HUES64 (cell line): ENCODE measurements at regions not wholly inside any gene's neighbourhood (a gene's known extent, or its start where the extent isn't known, plus 50 kb on each side); places are given as distances from the start of the nearest gene placed in this dataset.
A peak's percentile ranks its signal among the peaks of the same experiment; 100 is the strongest.
"Not testable (repeated sequence)": the region's sequence is repeated elsewhere in the genome, so short reads cannot be mapped to it uniquely, and the experiment has no call there.

ENCODE experiments used
- H3K27ac ChIP-seq: 2 replicates; pipeline ENCODE4 v1.7.0; 2013; ENCODE audit warnings: low read depth, low read length, inconsistent platforms
- H3K27me3 ChIP-seq: 2 replicates; pipeline ENCODE4 v1.6.1; 2013; ENCODE audit warnings: mild to moderate bottlenecking, low read length; ENCODE audit not compliant: insufficient read depth
- H3K36me3 ChIP-seq: 2 replicates; pipeline ENCODE4 v1.6.1; 2013; ENCODE audit warnings: mild to moderate bottlenecking, low read length; ENCODE audit not compliant: insufficient read depth
- H3K4me1 ChIP-seq: 2 replicates; pipeline ENCODE4 v1.6.1; 2013; ENCODE audit warnings: mild to moderate bottlenecking, low read length, moderate library complexity; ENCODE audit not compliant: insufficient read depth
- H3K4me3 ChIP-seq: 2 replicates; pipeline ENCODE4 v1.5.1; 2013; ENCODE audit warnings: mild to moderate bottlenecking, low read length, moderate library complexity
- H3K9ac ChIP-seq: 2 replicates; pipeline ENCODE4 v1.6.1; 2013; ENCODE audit warnings: mild to moderate bottlenecking, low read depth, low read length
- H3K9me3 ChIP-seq: 2 replicates; pipeline ENCODE4 v1.6.1; 2013; ENCODE audit warnings: low read depth, low read length; ENCODE audit not compliant: insufficient read depth
- WGBS: fragments of 150-250, 120-280 bp; methylation state at CpG from one replicate; pipeline ENCODE4 v1.1.7; 2013; ENCODE audit warnings: missing lambda C conversion rate; 5-methylcytosine and 5-hydroxymethylcytosine counted together

- no peak overlapping the region for H3K27ac ChIP-seq
- H3K27me3 ChIP-seq: no peaks in the 10 kb centered on the region
- H3K9ac ChIP-seq: no peak overlapping the region
- no peaks in the 10 kb centered on the region for H3K36me3 ChIP-seq
- H3K4me1 ChIP-seq: peaks cover 14% of the 10 kb centered on the region; the same call in 1 of the 2 replicates
- H3K4me3 ChIP-seq: no peak overlapping the region
- peaks cover under 1% of the 10 kb centered on the region; the same call in 1 of the 2 replicates for H3K9me3 ChIP-seq
- WGBS: 96% methylated on average over 4 of the region's 4 CpGs
Measured at GRCh38 chrX:102784550-102784949, 64.0 kb downstream of the GPRASP3 start.

GRCh38 chrX:102787283-102787682 is 66.7 kb downstream of the GPRASP3 start:
- Histone ChIP-seq H3K27ac (peak overlapping the region; percentile 84; the same call in 1 of the 2 replicates), H3K9ac (no peak overlapping the region), H3K9me3 (peaks cover 16% of the 10 kb centered on the region; the same call in 1 of the 2 replicates), H3K27me3 (no peaks in the 10 kb centered on the region), H3K4me1 (peaks cover 14% of the 10 kb centered on the region; the same call in 1 of the 2 replicates), H3K36me3 (peaks cover 3% of the 10 kb centered on the region; the same call in 1 of the 2 replicates), H3K4me3 (no peak overlapping the region)
- 31% methylated on average over 1 of the region's 1 CpG for WGBS

DNA sequence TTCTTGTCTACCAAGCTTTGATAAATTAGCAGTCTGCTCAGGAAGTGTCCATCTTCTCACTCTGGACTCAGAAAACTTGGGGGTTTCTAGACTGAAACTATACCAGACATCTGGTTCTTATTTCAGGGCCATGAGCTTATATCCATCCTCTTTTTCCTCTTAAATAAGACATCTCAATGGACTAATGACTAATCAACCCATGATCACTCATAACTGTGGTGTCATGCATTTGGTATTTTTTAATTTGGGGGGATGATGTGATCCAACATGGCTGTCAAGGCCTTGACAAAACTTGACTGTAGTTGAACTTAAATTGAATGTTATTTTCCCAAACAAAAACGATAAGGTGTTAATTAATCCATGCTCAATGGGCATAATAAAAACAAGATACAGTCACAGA is 87.8 kb downstream of the GPRASP3 start:
- Histone ChIP-seq H3K9ac (no peak overlapping the region), H3K27me3 (no peaks in the 10 kb centered on the region), H3K27ac (no peak overlapping the region), H3K4me1 (no peaks in the 10 kb centered on the region), H3K9me3 (no peaks in the 10 kb centered on the region), H3K4me3 (no peak overlapping the region), H3K36me3 (no peaks in the 10 kb centered on the region)
- WGBS: no CpG with 5 or more reads among the region's 1 CpG

DNA sequence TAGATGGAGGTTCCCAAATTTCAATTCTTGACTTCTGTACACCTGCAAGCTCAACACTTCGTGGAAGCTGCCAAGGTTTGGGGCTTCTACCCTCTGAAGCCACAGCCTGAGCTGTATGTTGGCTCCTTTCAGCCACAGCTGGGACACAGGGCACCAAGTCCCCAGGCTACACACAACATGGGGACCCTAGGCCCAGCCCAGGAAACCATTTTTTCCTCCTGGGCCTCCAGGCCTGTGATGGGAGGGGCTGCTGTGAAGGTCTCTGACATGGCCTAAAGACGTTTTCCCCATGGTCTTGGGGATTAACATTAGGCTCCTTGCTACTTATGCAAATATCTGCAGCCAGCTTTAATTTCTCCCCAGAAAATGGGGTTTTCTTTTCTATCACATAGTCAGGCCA is 97.7 kb downstream of the GPRASP3 start:
- H3K27me3 ChIP-seq, H3K4me3 ChIP-seq, H3K9me3 ChIP-seq, H3K4me1 ChIP-seq, H3K27ac ChIP-seq, H3K9ac ChIP-seq, H3K36me3 ChIP-seq: not testable (repeated sequence)
- WGBS: 93% methylated on average over 2 of the region's 2 CpGs

DNA sequence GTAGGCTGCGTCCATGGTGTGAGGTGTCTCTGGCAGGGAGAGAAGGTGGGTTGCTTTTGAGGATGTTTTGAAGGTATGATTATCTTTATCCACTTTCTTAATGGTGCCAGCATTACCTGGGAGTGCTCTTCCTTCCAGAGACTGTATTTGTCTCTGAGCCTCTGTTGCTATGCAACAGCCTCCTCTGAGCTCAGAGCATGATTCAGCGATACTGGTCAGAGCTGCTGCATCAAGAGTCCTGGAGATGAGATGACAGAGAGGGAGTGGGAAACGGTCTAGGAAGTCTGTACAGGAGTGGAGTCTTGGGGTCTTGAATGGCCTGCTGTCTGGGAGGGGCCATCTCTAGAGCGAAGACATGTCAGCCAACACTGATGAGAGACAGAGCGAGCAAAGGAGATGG is 104.4 kb upstream of the RAB40AL start:
- 89% methylated on average over 5 of the region's 5 CpGs for WGBS
- Histone ChIP-seq H3K27me3 (no peaks in the 10 kb centered on the region), H3K9me3 (no peaks in the 10 kb centered on the region), H3K9ac (no peak overlapping the region), H3K4me3 (no peak overlapping the region), H3K36me3 (peaks cover 10% of the 10 kb centered on the region; the same call in 1 of the 2 replicates), H3K4me1 (peaks cover 3% of the 10 kb centered on the region; the same call in 1 of the 2 replicates), H3K27ac (no peak overlapping the region)

DNA sequence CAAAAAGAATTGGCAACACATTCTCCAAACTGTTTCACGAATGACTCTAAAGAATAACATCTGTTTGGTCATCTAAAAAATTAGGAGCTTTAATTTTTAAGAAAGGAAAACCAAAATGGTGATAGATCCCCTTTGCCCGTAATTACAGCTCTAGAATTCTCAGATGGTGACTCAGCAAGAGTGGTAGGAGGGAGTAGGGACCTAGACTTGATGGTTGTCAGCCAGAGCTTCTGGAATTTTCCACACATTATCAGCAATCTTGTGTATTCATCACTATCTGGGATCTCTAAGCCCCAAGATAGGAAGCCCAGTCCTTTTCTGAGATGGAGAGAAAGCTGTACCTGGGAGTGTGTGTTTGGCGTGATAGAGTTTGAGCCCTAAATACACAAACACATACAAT is 103.9 kb upstream of the RAB40AL start:
- H3K36me3 ChIP-seq: peaks cover 10% of the 10 kb centered on the region; the same call in 1 of the 2 replicates
- H3K9ac ChIP-seq: no peak overlapping the region
- no peaks in the 10 kb centered on the region for H3K9me3 ChIP-seq
- whole genome bisulfite sequencing: 82% methylated on average over 1 of the region's 3 CpGs
- no peaks in the 10 kb centered on the region for H3K27me3 ChIP-seq
- peaks cover 3% of the 10 kb centered on the region; the same call in 1 of the 2 replicates for H3K4me1 ChIP-seq
- no peak overlapping the region for H3K27ac ChIP-seq
- no peak overlapping the region for H3K4me3 ChIP-seq

GRCh38 chrX:102835504-102836146 is 101.4 kb upstream of the RAB40AL start:
- Histone ChIP-seq H3K4me1 (peaks cover 3% of the 10 kb centered on the region; the same call in 1 of the 2 replicates), H3K36me3 (peaks cover 17% of the 10 kb centered on the region; the same call in 1 of the 2 replicates), H3K9ac (no peak overlapping the region), H3K27ac (no peak overlapping the region), H3K4me3 (no peak overlapping the region), H3K9me3 (no peaks in the 10 kb centered on the region), H3K27me3 (no peaks in the 10 kb centered on the region)
- 65% methylated on average over 5 of the region's 5 CpGs for WGBS

DNA sequence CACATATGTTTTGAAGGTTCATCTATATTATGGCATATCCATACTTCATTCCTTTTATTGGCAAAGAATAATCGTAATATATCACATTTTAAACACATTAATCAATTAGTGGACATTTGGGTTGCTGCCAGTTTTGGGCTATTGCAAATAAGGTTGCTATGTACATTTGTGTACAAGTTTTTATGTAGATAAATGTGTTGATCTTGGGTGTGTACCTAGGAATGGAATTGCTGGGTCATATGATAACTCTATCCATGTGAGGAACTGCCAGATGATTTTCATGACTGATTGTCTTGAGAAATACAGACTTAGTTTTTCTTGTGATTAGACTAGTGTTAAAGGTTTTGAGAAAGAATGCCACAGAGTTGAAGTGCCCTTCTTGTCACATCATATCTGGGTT is 99.2 kb upstream of the RAB40AL start:
- no peaks in the 10 kb centered on the region for H3K9me3 ChIP-seq
- no peaks in the 10 kb centered on the region for H3K27me3 ChIP-seq
- no CpG with 5 or more reads among the region's 1 CpG for WGBS
- H3K9ac ChIP-seq: no peak overlapping the region
- peaks cover 2% of the 10 kb centered on the region; the same call in 1 of the 2 replicates for H3K4me1 ChIP-seq
- no peak overlapping the region for H3K4me3 ChIP-seq
- H3K36me3 ChIP-seq: peaks cover 28% of the 10 kb centered on the region; the same call in 1 of the 2 replicates
- no peak overlapping the region for H3K27ac ChIP-seq

DNA sequence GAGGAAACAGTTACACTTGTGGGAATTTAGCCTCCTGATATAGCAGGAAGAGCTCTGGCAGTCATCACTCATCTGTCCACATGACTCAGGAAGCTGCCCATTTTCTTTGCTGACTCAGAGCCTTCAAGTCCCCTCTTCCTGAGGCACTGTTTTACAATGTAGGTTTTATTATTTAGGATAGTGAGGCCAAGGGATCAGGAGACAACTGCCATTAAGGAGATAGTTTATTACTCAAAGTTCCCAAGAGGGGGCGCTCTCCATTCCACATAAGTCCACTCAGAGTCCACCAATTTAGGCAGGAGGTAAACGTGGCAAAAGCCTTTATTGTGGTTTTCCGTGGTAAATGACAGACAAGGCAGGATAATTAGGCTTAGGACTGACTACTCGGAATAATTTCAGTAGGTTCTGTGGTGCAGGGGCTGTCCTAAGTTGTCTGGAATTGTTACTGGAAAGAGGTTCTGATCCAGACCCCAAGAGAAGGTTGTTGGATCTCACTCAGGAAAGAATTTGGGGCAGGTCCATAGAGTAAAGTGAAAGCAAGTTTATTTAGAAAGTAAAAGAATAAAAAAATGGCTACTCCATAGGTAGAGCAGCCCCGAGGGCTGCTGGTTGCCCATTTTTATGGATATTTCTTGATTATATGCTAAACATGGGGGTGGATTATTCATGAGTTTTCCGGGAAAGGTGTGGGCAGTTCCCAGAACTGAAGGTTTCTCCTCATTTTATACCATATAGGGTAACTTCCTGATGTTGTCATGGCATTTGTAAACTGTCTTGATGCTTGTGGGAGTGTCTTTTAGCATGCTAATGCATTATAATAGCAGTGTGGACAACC is 96.0 kb upstream of the RAB40AL start:
- 88% methylated on average over 5 of the region's 6 CpGs for WGBS

GRCh38 chrX:102841706-102842003 is 95.4 kb upstream of the RAB40AL start:
- no peaks in the 10 kb centered on the region for H3K4me1 ChIP-seq
- no peak overlapping the region for H3K4me3 ChIP-seq
- no peak overlapping the region for H3K9ac ChIP-seq
- H3K27me3 ChIP-seq: no peaks in the 10 kb centered on the region
- H3K36me3 ChIP-seq: peaks cover 35% of the 10 kb centered on the region
- H3K9me3 ChIP-seq: no peaks in the 10 kb centered on the region
- WGBS: 96% methylated on average over 2 of the region's 2 CpGs
- no peak overlapping the region for H3K27ac ChIP-seq

More for the DNA sequence above, 96.0 kb upstream of the RAB40AL start:
- no peak overlapping the region for H3K27ac ChIP-seq
- no peaks in the 10 kb centered on the region for H3K27me3 ChIP-seq
- no peaks in the 10 kb centered on the region for H3K4me1 ChIP-seq
- peaks cover 30% of the 10 kb centered on the region for H3K36me3 ChIP-seq
- no peak overlapping the region for H3K4me3 ChIP-seq
- no peaks in the 10 kb centered on the region for H3K9me3 ChIP-seq
- H3K9ac ChIP-seq: no peak overlapping the region

GRCh38 chrX:102845020-102845419 is 92.1 kb upstream of the RAB40AL start:
- H3K4me3 ChIP-seq: no peak overlapping the region

More at GRCh38 chrX:102845020-102845419, 92.1 kb upstream of the RAB40AL start:
- Histone ChIP-seq H3K9ac (no peak overlapping the region), H3K4me1 (no peaks in the 10 kb centered on the region), H3K27ac (no peak overlapping the region), H3K27me3 (no peaks in the 10 kb centered on the region), H3K36me3 (peaks cover 32% of the 10 kb centered on the region), H3K9me3 (no peaks in the 10 kb centered on the region)
